Kidney (tissue), 10 donors: ENCODE measurements at regions not wholly inside any gene's neighbourhood (a gene's known extent, or its start where the extent isn't known, plus 50 kb on each side); places are given as distances from the start of the nearest gene placed in this dataset.
"Not testable (repeated sequence)": the region's sequence is repeated elsewhere in the genome, so short reads cannot be mapped to it uniquely, and the experiment has no call there.

Experiments used
- DNase-seq, 5 donors: peaks; one replicate each; pipeline ENCODE4 v3.0.0-alpha.2; 2013 to 2020
- FAIRE-seq: peaks from 2 replicates; lab custom pipeline; 2012; peaks lifted over from hg19 to GRCh38; lab: Jason Lieb, UNC
- H3K27ac ChIP-seq, 2 donors: one replicate each; pipeline ENCODE4 v1.7.0; 2013; ENCODE audit warnings: low read depth in 2 of 2, low read length in 2 of 2, inconsistent platforms in 1 of 2
- H3K27me3 ChIP-seq: one replicate; pipeline ENCODE4 v1.7.1; 2013; ENCODE audit warnings: low read length, inconsistent platforms; ENCODE audit not compliant: control insufficient read depth, insufficient read depth
- H3K36me3 ChIP-seq, 3 donors: one replicate each; pipeline versions ENCODE4 v1.7.0 to v1.7.1; 2013; ENCODE audit warnings: low read length in 3 of 3, control low read depth in 1 of 3, inconsistent platforms in 1 of 3; ENCODE audit not compliant: insufficient read depth in 3 of 3, control insufficient read depth in 2 of 3
- H3K4me1 ChIP-seq, 3 donors: one replicate each; pipeline versions ENCODE4 v1.7.0 to v1.7.1; 2013; ENCODE audit warnings: low read length in 3 of 3, inconsistent platforms in 1 of 3, low read depth in 1 of 3; ENCODE audit not compliant: control insufficient read depth in 2 of 3, insufficient read depth in 2 of 3
- H3K4me3 ChIP-seq, 3 donors: one replicate each; pipeline versions ENCODE4 v1.7.0 to v1.8.1; 2013; ENCODE audit warnings: low read length in 3 of 3, control low read depth in 1 of 3, inconsistent platforms in 1 of 3
- H3K9ac ChIP-seq, 3 donors: one replicate each; pipeline versions ENCODE4 v1.7.0 to v1.7.1; 2013; ENCODE audit warnings: low read length in 3 of 3, control low read depth in 1 of 3, inconsistent platforms in 1 of 3
- H3K9me3 ChIP-seq, 3 donors: one replicate each; pipeline versions ENCODE4 v1.7.0 to v1.7.1; 2013; ENCODE audit warnings: low read length in 3 of 3, control low read depth in 1 of 3, inconsistent platforms in 1 of 3; ENCODE audit not compliant: control insufficient read depth in 2 of 3, insufficient read depth in 1 of 3
- intact Hi-C: fragments of 100-400 bp; cut with DNase I; formaldehyde crosslinking; loops from one replicate; pipeline ENCODE4 v1.11.1; 2022
- donor health status: control.
- donor health status: control.
- donor health status: DM: yes; HTN: yes; CAD: no.
- donor health status: Normal renal cell carcinoma (clear cell type).

DNA sequence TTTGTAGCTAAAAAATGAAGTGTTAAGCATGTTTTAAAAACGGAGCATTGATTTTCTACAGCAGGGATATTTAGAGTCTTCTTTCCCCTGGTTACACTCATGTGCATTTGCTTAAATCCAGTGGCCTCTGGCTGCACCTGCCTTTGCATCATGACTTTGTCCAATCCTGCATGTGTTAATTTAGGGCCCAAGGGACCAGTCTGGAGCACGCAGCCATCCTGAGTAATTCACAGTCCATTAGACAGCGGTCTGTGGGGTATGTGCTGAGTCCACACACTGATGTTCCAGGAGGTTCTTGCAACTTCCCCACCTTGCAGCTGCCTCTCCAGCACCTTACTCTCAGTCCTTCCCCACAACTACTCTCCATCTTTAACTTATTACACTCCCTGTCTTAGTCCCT lies 60.7 kb upstream of the DPP6 start:
- DNase-seq, H3K27me3 ChIP-seq, H3K36me3 ChIP-seq, H3K9me3 ChIP-seq, H3K4me1 ChIP-seq, H3K27ac ChIP-seq, FAIRE-seq, H3K4me3 ChIP-seq, intact Hi-C loops, H3K9ac ChIP-seq: not testable (repeated sequence)

GRCh38 chr7:153993402-153993801 lies 58.8 kb upstream of the DPP6 start:
- intact Hi-C loops, H3K4me1 ChIP-seq, H3K27me3 ChIP-seq, FAIRE-seq, DNase-seq, H3K27ac ChIP-seq, H3K9me3 ChIP-seq, H3K4me3 ChIP-seq, H3K36me3 ChIP-seq, H3K9ac ChIP-seq: not testable (repeated sequence)

DNA sequence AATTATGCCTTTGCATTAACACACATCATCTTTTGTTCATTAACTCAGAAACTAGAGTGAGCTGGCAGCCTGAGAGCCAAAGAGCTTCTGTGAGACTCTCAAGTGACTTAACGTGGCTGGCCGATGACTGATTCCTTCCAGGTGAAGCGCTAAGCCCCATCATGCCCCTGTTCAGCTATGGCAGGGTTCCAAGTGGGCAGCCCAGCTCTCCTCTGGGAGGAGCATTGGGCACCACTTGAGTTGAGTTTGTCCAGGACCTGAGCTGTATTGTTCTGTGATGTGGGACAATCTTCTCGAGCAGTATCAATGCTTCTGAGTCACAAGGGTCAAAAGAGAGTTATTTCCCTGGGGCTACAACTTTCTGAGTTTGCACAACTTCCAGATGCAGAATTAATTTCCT lies 53.3 kb upstream of the DPP6 start:
- intact Hi-C loops, H3K9me3 ChIP-seq, H3K4me1 ChIP-seq, DNase-seq, H3K9ac ChIP-seq, FAIRE-seq, H3K27ac ChIP-seq, H3K36me3 ChIP-seq, H3K27me3 ChIP-seq, H3K4me3 ChIP-seq: not testable (repeated sequence)
